ENCODE measurements at regions not wholly inside any gene's neighbourhood (a gene's known extent, or its start where the extent isn't known, plus 50 kb on each side); places are given as distances from the start of the nearest gene placed in this dataset.
A peak's percentile ranks its signal among the peaks of the same experiment; 100 is the strongest.

DNA sequence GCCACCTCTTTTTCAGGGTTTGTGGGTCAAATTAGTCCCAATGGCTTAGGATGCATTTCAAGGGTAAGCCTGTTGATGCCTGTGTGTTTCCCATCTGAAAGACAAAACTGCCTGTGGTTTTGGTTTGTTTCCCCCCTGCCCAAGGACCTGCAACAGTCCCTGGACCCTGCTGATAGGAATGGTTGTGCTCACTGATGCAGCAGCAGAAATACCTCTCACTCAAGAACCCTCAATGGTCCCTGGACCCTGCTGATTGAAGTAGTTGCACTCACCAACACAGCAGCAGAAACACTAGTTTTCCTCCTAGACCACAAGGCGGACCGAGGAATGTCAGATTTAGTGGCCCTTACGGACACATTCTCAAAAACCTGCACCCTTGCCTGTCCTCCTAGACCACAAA, 386.9 kb downstream of the NUP35 start:
- no peak overlapping the region for H3K4me3 Mint-ChIP-seq
- no peak for TF ChIP-seq REST (IDR thresholded peaks at IDR 0.05; ENCODE audit: unreplicated experiment)
- no peak for TF ChIP-seq STAT1 (IDR thresholded peaks at IDR 0.05; ENCODE audit: unreplicated experiment)
- no peak for TF ChIP-seq ETS1 (IDR thresholded peaks at IDR 0.05)
- no peak for TF ChIP-seq NANOG (IDR thresholded peaks at IDR 0.05; ENCODE audit: borderline replicate concordance)
- no peak for TF ChIP-seq JUNB (IDR thresholded peaks at IDR 0.05; ENCODE audit: unreplicated experiment)
- no peak for TF ChIP-seq ZNF114 (CRISPR knock-in tag; IDR thresholded peaks at IDR 0.05)
- TF ChIP-seq ZNF331 (CRISPR knock-in tag; IDR thresholded peaks at IDR 0.05; ENCODE audit: low read depth), result no peak
- TF ChIP-seq EZH2phosphoT487 (IDR thresholded peaks at IDR 0.05; ENCODE audit: unreplicated experiment), result no peak
- TF ChIP-seq CTCF (conservative IDR thresholded peaks at IDR 0.05; ENCODE audit: low read depth in 2 of 2), result no peak
- no peak for TF ChIP-seq EZH2 (IDR thresholded peaks at IDR 0.05; ENCODE audit: low read depth, unreplicated experiment)
- TF ChIP-seq ZNF462 (CRISPR knock-in tag; IDR thresholded peaks at IDR 0.05), result no peak; the same call in 1 of the 2 replicates
- TF ChIP-seq CREB1 (CRISPR knock-in tag; IDR thresholded peaks at IDR 0.05; ENCODE audit: low read depth), result no peak
- no peak for TF ChIP-seq POLR2AphosphoS5 (IDR thresholded peaks at IDR 0.05; ENCODE audit: low read depth)
- peaks cover 19% of the 10 kb centered on the region for H3K4me1 Mint-ChIP-seq
- peaks cover 55% of the 10 kb centered on the region for H3K36me3 Mint-ChIP-seq (ENCODE audit: low read depth)
- Histone ChIP-seq H3F3A (replicated peaks; ENCODE audit: low read depth) (no peaks in the 10 kb centered on the region), H3K27ac (ENCODE audit: low read depth) (no peak overlapping the region), H3K36me3 (ENCODE audit: insufficient read depth) (no peaks in the 10 kb centered on the region), H3K9me2 (ENCODE audit: insufficient read depth) (0 out of 2 replicates have a peak, but pooled peaks cover 4% of the 10 kb centered on the region), H3K4me3 (no peak overlapping the region), H3K79me2 (replicated peaks; ENCODE audit: insufficient read depth) (no peaks in the 10 kb centered on the region), H4K20me1 (replicated peaks; ENCODE audit: insufficient read depth) (no peaks in the 10 kb centered on the region), H3K27me3 (ENCODE audit: insufficient read depth) (no peaks in the 10 kb centered on the region), H3K4me2 (no peak overlapping the region), H3K4me1 (ENCODE audit: insufficient read depth) (no peaks in the 10 kb centered on the region), H2AFZ (no peak overlapping the region)
- peaks cover 51% of the 10 kb centered on the region for H3K9me3 Mint-ChIP-seq
- no peak overlapping the region for H3K27ac Mint-ChIP-seq
- peak; percentile 49; the same call in 2 of the 3 replicates for ATAC-seq
- no peak for DNase-seq (ENCODE audit: low spot score)
- H3K27me3 Mint-ChIP-seq (ENCODE audit: insufficient read depth, low read depth, poor library complexity), result peaks cover 14% of the 10 kb centered on the region

Measured in GM23338 (cell line).